B cell (primary cell): ENCODE measurements at regions not wholly inside any gene's neighbourhood (a gene's known extent, or its start where the extent isn't known, plus 50 kb on each side); places are given as distances from the start of the nearest gene placed in this dataset.

Experiments used
- EZH2 ChIP-seq: IDR thresholded peaks from 2 replicates; pipeline ENCODE4 v1.6.1; 2012; ENCODE audit warnings: borderline replicate concordance, low read depth, mild to moderate bottlenecking, moderate library complexity, low read length; ENCODE audit not compliant: insufficient read depth, poor library complexity, severe bottlenecking
- TF ChIP-seq, protein P1 (sequence below): fragments of 200-600 bp; IDR thresholded peaks from one replicate; pipeline ENCODE4 v1.8.0; 2022; ENCODE audit warnings: antibody characterized with exemption, mild to moderate bottlenecking

DNA sequence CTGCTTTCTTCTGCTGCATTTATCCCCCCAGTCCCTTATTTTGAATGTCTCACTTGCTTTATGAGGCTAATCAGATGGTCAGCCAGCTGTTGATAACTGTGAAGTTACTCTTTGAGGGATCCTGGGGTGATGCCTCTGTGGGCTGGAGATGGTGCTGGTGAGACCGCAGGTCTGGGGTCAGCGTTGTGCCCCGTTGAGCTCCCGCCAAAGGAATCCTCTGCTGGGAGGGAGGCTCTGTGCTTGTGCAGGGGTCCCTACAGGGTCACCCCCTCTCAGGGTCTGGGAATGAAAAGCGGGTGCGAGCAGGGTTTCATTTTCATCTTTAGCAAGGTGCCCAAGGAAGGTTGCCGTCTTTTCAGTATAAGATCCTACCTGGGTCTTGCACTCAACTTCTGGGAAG lies 161.2 kb upstream of the RTL1 start:
- TF ChIP-seq, protein P1, sequence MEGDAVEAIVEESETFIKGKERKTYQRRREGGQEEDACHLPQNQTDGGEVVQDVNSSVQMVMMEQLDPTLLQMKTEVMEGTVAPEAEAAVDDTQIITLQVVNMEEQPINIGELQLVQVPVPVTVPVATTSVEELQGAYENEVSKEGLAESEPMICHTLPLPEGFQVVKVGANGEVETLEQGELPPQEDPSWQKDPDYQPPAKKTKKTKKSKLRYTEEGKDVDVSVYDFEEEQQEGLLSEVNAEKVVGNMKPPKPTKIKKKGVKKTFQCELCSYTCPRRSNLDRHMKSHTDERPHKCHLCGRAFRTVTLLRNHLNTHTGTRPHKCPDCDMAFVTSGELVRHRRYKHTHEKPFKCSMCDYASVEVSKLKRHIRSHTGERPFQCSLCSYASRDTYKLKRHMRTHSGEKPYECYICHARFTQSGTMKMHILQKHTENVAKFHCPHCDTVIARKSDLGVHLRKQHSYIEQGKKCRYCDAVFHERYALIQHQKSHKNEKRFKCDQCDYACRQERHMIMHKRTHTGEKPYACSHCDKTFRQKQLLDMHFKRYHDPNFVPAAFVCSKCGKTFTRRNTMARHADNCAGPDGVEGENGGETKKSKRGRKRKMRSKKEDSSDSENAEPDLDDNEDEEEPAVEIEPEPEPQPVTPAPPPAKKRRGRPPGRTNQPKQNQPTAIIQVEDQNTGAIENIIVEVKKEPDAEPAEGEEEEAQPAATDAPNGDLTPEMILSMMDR = no peak
- no peak for TF ChIP-seq EZH2
